Stimulated activated CD4-positive, alpha-beta T cell treated with anti-CD3 and anti-CD28 coated beads, Interleukin-15, amount 100 ng/mL, for 24 hours (primary cell): ENCODE measurements at regions not wholly inside any gene's neighbourhood (a gene's known extent, or its start where the extent isn't known, plus 50 kb on each side); places are given as distances from the start of the nearest gene placed in this dataset.

ENCODE experiments used
- DNase-seq: peaks from one replicate; pipeline ENCODE4 v3.0.0-alpha.2; 2020

DNA sequence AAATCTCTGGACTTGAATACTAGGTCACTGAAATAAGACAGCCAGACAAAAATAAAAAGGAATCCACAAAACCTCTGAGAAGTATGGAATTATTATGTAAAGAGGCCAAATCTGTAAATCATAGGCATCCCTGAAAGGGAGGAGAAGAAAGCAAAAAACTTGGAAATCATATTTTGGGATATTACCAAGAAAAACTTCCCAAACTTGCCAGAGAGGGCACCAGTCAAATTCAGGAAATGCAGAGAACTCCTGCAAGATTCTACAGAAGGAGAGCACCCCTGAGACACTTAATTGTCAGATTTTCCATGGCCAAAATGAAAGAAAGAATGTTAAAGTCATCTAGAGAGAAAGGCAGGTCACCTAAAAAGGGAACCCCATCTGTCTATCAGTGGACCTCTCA lies 862.3 kb upstream of the PRMT6 start:
- DNase-seq: no peak

DNA sequence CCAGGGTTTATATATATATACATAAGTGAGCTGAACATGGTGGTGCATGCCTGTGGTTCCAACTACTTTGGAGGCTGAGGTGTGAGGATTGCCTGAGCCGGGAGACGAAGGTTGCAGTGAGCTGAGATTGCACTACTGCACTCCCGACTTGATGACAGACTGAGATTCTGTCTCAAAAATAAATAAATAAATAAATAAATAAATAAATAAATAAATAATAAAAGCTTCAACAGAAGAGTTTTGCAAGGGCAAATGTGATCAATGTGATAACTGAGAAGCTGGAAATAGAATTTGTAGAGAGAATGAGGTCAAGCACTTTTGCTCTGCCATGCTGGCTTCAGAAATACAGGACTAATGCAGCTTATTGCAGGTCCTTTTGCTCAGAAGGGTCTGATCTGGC lies 855.8 kb upstream of the PRMT6 start:
- DNase-seq: no peak

DNA sequence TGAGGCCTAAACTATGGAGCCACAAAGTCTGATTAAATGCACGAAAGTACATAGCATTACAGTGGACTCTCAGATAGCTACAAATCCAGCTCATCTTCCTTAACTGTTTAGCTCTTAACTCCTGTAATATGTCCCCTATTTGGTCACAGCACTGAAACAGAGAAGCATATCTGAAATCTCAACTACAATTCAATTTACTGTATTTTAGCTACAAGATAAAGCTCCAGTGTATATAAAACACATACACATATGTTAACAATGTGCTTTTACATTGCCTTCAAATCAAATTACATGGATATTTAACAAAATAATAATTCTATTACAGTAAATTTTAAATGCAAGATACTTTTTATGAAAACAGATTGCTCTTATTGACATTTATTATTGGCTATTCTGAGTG lies 849.3 kb upstream of the PRMT6 start:
- no peak for DNase-seq

DNA sequence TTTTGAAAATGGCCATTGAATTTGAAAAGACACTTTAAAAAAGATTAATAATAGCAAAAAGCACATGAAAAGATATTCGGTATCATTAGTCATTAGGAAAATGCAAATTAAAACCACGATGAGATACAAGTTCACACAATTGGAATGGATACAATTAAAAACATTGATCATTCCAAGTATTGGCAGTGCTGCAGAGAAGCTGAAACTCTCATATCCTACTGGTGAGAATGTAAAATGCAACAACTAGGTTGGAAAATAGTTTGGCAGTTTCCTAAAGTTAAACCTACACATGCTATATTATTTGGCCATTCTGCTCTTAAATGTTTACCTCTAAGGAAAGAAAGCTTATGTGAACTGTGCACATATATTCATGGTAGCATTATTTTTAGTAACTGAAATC lies 838.7 kb upstream of the PRMT6 start:
- no peak for DNase-seq

DNA sequence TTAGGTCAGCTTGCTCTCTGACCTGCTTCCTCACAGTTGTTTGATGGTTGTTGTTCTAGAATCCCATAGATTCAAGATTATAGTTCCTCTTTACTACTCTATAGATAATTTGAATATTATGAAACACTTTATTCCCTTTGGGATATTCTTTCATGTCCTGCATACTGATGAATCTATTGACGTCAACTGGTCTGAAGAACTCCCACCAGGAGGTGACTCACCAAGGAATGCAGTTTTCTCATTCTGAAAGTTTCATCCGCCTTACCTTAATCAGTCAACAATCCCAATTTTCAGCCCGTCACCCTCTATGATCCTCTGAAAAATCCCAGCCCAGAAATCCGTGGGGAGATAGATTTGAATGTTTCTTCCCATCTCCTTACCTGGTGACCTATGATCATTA lies 834.1 kb upstream of the PRMT6 start:
- no peak for DNase-seq

DNA sequence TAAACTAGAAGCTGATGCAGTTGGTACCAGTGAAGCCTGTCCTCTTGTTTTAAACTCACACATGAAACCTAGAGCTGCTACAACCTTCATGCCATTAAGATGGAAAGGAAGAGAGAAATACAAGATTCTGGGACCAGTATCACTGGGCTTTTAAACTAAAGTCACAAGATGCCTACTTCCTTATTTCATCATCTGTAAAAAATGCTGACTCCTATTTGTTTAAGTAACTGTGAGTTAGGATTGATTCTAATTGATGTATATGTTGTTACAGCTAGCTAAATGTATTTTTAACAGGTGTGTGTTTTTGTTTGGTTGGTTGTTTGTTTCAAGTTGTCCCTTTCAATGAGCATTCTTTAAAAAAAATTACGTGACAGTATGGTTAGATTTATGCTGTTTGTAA lies 833.3 kb upstream of the PRMT6 start:
- no peak for DNase-seq

DNA sequence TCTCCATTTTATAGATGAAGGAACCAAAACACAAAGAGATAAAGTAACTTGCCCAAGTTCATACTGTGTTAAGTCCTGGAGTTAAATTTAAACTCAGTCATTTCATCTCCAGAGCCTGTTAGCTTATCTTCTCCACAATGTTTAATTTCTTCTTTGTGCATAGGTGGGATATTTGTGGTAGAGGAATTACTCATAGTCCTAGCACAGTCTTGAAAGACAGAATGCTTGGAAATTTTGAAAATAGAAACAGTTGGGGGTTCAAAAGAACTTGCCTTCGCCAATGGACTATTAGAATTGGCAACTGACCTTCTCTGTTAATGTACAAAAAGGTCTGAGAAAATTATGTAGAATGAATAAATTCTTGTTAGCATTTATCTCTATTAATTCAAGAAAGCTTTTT lies 832.0 kb upstream of the PRMT6 start:
- DNase-seq: no peak

DNA sequence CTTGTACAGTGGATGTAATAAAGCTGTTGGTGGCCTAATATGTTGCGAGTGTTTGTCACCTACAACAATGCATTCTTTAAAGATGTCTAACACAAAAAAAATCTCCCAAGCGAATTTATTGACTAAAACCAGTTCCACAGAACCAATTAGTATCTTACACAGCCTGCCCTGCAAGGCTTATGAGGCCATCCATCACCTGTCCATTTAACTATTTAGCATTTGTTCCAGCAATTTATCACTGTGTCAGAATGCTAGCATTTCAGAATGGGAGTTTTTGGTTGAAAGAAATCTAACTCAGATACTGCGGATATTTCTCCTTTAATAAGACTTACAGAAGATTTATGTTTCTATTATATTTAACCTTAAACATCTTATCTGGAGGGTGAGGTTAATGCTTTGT lies 831.1 kb upstream of the PRMT6 start:
- no peak for DNase-seq

DNA sequence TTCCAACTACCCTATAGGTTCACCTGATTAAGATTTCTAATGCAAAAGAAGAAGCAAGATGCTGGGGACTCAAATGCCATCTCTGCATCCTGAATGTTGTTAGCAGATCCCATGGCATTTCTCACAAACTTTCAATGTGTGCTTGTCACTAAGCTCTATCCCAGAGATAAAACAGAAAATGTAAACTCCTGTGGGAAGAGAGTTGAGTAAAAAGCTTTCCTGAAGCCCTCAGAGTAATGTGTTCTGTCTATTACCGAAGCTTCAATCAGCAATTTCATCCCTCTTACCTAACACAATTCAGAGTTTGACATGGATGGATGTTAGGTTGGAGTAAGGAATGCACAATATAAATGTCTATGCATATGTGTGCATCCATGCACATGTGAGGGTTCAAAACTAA lies 829.9 kb upstream of the PRMT6 start:
- DNase-seq: no peak

DNA sequence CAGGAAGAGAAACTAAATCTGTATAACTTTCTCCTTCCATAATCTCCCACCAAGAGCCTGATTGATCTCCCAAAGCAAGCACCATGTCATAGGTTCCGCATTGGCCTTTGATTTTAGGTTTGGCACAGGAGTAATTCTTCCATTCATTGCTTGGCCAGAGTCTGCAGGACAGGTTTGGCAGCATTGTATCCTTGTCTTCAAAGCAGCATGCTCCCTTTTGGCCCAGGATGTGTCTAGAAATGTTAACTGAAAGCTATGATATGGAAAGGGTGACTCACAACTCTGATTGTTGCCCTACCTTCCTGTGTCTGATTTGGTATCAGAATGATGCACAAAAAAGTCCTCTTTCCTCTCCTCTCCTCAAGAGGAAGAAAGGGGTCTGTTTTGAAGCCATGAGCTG lies 824.3 kb upstream of the PRMT6 start:
- no peak for DNase-seq

DNA sequence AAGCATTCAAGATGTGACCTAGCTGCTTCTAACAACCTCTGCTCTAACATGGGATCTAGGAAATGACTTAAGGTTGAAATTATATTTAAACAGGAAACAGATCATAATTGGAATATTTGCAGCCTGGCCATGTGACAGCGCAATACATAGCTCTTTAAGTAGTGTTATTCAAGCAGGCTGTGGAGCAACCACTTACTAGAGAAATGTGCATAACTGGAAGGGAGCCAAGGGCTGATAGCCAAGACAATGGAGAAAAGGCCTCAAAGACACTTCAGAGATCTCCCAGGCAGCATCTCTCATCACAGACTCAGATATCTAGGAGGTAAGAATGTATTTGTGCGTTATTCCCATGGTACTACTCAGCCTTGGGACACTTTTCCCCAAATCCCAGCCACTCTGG lies 823.0 kb upstream of the PRMT6 start:
- DNase-seq: no peak

DNA sequence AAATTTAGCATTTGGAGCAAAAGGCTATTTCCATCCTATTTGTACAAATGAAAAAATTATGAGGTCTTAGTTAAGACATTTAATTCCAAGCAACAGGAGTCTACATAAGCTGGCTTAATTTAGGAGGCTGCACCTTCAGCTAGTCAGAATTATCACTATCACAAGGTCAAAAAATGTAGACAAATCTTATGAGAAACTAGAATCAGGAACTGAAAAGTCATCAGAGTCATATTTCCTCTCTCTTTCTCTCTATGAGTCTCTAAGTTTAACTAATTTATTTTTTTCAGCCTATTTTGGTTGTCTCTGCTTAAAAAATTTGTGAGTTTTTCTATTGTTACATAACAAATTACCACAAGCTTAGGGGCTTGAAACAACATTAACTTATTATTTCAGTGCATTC lies 807.1 kb upstream of the PRMT6 start:
- DNase-seq: no peak

DNA sequence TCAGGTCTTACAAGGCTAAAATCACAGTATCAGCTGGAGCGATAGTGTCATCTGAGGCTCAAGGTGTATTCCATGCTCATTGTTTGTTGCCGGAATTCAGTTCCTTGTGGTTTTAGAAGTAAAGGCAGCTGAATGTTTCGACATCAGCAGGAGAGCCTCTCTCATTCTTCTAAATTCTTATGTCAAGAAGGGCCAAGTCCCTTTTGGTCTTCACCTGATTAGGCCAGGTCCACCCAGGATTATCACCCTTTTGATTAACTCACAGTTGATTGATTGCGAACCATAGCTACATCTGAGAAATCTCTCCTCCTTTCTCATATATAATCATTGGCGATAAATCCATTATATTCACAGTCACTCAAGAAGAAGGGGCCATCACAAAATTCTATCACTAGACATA lies 806.7 kb upstream of the PRMT6 start:
- no peak for DNase-seq

DNA sequence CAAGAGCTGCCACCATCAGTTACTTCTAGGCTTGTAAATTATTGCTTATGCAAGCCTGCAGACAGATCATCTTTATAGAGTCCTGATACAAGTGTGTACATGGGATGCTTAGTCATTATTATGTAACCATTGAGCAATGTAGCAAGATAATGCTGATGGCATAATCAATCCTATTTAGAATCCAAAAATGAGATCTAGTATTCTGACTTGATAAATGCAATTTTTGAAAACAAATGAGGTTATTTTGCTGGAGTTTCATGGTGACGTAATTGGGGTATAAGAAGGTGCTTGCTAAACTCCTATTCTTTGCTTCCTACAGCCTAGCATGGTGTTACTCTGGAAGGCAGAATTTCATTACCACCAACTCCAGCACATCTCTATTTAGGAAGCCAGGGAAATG lies 801.7 kb upstream of the PRMT6 start:
- DNase-seq: no peak

DNA sequence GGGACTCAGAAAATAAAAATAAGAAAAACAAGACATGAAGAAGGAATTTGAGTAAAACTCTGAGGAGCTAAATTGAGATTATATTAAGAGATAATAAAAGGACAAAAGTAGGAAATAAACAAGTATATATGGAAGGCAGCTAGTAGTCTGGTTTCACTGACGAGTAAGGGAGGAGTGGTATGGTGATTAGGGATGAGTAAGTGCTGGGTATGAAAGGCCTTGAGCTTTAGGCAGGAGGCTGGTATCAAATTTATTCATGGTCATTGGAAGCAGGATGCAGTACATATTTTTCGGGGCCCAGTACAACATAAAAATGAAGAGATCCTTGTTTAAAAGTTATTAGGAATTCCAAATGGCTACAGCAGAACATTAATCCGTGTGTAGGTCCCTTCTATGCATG lies 789.7 kb upstream of the PRMT6 start:
- no peak for DNase-seq

DNA sequence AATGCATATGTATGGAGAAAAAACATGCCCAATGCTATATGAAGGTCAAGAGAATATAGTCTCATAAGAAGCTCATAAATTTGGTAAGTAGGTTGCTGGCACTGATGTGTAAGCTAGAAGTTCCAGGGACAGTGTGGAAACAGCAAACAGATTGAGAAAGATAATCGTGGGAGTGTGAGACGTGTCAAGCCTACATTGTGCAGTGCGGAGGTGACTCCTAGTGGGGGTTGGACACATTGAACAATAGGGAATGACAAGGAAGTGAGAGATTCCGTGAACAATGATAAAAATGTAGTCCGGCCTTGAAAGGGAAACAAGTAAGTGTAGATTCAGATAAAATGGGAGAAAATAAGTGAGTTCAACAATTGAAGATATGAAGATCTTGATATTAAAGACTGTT lies 788.4 kb upstream of the PRMT6 start:
- DNase-seq: no peak

DNA sequence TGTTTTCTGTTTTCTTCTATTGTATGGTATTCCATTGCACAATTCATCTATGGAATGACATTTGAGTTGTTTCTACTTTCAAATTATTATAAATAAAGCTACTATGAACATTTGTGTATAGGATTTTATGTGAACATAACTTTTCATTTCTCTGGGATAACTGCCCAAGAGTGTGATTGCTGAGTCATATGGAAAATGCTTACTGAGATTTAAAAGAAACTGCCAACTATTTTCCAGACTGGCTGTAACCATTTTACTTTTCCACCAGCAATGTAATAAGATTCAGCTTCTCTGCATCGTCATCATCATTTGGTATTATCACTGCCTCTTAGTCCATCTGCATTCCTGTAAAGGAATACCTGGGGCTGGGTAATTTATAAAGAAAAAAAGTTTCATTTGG lies 779.6 kb upstream of the PRMT6 start:
- no peak for DNase-seq

DNA sequence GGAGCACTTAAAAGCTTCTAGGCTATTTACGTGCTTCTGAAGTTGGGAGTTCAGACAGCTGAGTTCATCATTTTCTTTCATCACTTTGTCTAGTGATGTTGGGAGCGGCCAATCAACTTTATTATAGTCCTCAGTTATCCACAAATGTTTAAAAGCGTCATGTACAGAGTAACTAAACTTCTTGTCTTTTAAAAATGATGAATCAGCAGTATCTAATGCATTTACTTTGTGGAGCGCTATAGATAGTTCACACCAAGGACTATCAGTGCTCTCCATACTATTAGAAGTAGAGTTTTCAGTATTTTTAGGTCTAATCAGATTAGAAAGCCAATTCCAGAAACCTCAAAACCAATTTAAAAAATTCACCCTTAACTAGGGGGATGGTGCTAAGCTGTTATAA lies 778.7 kb upstream of the PRMT6 start:
- no peak for DNase-seq

DNA sequence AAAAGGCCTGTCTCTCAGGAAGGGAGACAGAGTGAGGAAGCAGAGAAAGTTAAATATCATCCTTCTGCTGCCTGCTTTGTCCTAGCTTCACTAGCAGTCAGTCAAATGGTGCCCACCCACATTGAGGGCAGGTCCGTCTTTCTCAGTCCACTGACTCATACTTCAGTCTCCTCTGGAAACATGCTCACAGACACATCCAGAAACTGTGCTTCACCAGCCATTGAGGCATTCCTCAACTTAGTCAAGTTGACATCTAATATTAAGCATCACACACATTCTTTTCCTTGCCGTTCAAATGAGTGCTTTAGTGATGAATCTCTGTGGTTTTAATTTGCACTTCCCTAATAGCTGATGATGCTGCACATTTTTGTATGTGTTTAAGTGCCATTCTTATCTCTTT lies 777.8 kb upstream of the PRMT6 start:
- no peak for DNase-seq

DNA sequence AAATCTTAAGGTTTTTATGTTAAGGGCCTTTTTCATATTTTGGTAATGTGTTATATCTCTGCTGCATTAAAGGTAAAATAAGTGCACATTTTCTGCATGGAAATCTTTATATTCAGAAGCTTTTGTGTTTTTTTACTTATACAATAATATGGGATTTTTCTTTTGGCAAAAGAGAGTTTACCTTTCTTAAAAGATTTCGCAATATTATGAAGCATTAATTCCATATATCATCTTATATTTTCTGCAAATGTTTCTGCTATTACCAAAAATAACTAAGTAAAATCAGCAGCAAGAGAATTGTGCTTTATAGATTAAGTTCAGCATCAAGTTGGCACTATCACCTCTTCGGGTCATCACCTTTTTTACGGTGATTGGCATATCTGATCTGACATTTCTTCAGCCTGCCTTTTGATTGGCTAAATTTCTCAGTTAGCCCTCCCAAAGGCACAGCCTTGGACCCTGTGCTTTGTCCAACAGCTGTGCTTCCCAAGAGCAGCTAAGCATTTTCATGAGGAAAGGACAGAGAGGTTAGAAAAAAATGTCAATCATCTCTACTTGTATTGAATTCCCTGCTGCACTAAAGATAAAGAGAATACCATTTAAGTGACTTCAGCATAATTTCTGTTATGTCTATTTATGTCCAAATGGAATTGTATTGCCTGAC lies 767.1 kb upstream of the PRMT6 start:
- DNase-seq: no peak

DNA sequence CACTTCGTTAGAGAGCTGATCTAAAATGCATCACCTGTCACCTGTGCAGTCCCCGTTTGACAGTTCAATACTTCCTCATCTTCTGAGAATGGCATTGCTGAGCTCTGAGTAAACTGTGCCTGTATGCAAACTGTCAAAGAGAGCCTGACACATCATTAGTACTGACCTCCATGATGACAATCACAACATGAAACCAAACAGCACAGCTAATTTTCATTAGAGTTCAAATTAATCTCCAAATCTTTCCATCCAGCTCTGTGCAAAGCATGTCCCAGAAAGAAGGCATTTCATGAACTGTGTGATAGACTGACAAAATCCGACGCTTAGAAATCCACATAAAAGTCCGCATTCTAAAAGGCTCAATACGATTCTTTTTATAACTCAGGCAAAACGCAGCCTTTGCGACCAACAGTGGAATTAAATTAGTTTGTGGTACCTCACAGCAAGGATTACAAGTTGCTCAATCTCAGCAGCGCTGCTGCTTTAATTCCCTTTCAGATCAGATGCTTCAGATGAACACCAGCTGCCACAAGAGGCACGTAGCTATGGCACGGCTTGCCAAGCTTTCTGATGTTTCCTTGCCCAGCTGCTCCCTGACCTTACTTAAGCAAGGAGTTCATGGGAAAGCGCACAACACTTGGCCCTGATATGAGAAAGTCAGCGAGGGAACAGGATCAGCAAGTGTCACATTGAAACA lies 765.5 kb upstream of the PRMT6 start:
- DNase-seq: no peak

DNA sequence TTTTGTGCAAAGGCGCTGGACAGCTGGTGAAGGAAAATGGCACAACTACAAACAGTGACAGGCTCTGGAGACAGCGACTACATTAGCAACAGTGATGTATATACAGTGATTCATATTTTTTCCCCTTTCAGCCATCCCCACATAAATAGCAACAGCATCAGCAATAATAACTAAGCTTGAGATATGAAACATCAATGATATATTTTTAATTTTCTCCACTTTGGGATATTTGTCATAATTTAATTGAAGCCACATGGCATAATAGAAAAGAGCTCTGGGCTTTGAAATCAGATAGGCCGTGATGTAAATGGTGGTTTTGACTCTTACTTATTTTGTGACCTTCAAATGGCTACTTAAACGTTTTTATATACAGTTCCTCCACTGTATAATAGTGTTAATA lies 764.3 kb upstream of the PRMT6 start:
- no peak for DNase-seq

DNA sequence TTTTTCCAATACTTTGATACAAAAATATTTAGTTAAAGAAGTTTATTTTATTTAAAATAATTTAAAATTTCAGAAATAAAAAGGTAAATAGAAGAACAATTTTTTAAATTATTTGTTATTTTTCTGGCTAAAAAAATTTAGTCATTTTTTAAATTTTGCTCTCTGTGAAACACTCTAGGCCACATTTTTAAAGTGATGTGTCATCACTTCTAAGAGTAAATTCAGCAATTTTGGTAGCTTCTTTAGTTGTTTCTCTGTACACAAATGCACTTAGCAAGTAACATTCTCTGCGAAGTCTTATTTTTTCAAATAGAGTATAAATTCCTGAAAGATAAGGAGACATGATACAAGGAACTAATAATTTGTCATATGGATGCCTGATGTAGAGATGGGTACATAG lies 760.0 kb upstream of the PRMT6 start:
- DNase-seq: no peak

DNA sequence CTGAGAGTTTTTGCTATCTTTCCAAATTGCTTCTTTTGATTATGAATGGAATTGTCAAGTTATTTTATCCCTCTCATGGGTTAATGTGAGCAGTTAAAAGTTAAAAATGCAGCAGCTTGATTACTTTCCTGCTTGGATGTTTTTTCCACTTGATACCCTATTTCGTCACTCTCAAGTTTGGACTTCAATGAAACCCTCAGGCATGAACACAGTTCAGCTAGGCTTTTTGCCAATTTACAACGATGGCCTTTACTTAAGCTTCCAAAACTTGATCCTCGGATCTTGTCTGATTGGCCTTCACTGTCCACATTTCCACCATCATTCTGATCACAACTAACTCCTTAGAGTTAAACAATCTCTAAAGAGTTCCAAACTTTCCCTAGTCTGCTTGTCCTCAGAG lies 752.4 kb upstream of the PRMT6 start:
- no peak for DNase-seq

DNA sequence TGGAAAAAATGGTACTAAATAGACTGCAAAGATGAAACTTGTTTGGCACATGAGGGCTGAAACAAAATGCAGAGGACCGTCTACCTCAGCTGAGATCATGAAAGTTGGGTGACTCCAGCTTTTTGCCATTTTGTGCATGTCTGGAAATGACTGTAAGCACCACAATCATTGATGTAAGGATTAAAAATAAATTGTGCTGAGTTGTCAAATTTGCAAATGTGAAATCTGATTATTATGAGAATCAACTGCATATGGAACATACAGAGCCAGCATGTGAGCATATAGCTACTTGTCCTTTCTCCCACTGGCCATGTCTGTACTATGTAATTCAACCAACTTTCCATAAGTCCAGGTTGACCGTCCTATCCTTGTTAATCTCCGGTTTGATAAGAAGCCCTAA lies 736.9 kb upstream of the PRMT6 start:
- DNase-seq: no peak
